ENCODE measurements at regions not wholly inside any gene's neighbourhood (a gene's known extent, or its start where the extent isn't known, plus 50 kb on each side); places are given as distances from the start of the nearest gene placed in this dataset.

DNA sequence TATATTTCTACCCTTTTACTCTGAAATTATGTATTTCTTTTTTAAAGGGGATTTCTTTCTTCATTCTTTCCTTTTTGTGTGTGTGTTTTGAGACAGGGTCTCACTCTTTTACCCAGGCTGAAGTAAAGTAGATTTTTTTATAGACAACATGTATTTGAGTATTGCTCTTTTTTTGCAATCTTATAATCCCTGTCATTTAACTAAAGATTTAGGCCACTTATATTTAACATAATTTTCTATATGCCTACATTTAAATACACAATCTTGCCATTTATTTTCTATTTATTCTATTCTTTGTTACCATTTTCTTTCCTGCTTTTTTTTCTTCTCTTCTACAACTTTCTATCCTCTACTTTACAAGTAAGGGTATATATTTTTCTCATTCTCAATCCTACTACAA is 416.0 kb upstream of the IRX2 start:
- Histone ChIP-seq H3K4me1 (ENCODE audit: insufficient read depth) (no peaks in the 10 kb centered on the region), H3K4me3 (no peak overlapping the region), H4K20me1 (replicated peaks; ENCODE audit: insufficient read depth) (no peaks in the 10 kb centered on the region), H2AFZ (no peak overlapping the region), H3K79me2 (replicated peaks; ENCODE audit: insufficient read depth) (no peaks in the 10 kb centered on the region), H3K4me2 (no peak overlapping the region), H3K9me2 (ENCODE audit: insufficient read depth) (no peaks in the 10 kb centered on the region), H3F3A (replicated peaks; ENCODE audit: low read depth) (no peaks in the 10 kb centered on the region), H3K36me3 (ENCODE audit: insufficient read depth) (peaks cover 3% of the 10 kb centered on the region; the same call in 1 of the 2 replicates), H3K27me3 (ENCODE audit: insufficient read depth) (no peaks in the 10 kb centered on the region), H3K27ac (ENCODE audit: low read depth) (no peak overlapping the region)
- no peak overlapping the region for H3K4me3 Mint-ChIP-seq
- H3K36me3 Mint-ChIP-seq (ENCODE audit: low read depth) = peaks cover 25% of the 10 kb centered on the region
- peaks cover 42% of the 10 kb centered on the region for H3K9me3 Mint-ChIP-seq
- H3K4me1 Mint-ChIP-seq = no peaks in the 10 kb centered on the region
- no peak overlapping the region for H3K27ac Mint-ChIP-seq
- TF ChIP-seq STAT1 (IDR thresholded peaks at IDR 0.05; ENCODE audit: unreplicated experiment) = no peak
- no peak for TF ChIP-seq CREB1 (CRISPR knock-in tag; IDR thresholded peaks at IDR 0.05; ENCODE audit: low read depth)
- TF ChIP-seq ZNF331 (CRISPR knock-in tag; IDR thresholded peaks at IDR 0.05; ENCODE audit: low read depth) = no peak
- TF ChIP-seq, protein P1, sequence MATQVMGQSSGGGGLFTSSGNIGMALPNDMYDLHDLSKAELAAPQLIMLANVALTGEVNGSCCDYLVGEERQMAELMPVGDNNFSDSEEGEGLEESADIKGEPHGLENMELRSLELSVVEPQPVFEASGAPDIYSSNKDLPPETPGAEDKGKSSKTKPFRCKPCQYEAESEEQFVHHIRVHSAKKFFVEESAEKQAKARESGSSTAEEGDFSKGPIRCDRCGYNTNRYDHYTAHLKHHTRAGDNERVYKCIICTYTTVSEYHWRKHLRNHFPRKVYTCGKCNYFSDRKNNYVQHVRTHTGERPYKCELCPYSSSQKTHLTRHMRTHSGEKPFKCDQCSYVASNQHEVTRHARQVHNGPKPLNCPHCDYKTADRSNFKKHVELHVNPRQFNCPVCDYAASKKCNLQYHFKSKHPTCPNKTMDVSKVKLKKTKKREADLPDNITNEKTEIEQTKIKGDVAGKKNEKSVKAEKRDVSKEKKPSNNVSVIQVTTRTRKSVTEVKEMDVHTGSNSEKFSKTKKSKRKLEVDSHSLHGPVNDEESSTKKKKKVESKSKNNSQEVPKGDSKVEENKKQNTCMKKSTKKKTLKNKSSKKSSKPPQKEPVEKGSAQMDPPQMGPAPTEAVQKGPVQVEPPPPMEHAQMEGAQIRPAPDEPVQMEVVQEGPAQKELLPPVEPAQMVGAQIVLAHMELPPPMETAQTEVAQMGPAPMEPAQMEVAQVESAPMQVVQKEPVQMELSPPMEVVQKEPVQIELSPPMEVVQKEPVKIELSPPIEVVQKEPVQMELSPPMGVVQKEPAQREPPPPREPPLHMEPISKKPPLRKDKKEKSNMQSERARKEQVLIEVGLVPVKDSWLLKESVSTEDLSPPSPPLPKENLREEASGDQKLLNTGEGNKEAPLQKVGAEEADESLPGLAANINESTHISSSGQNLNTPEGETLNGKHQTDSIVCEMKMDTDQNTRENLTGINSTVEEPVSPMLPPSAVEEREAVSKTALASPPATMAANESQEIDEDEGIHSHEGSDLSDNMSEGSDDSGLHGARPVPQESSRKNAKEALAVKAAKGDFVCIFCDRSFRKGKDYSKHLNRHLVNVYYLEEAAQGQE (IDR thresholded peaks at IDR 0.05; ENCODE audit: unreplicated experiment) = no peak
- no peak for TF ChIP-seq EZH2phosphoT487 (IDR thresholded peaks at IDR 0.05; ENCODE audit: unreplicated experiment)
- TF ChIP-seq, protein P2, sequence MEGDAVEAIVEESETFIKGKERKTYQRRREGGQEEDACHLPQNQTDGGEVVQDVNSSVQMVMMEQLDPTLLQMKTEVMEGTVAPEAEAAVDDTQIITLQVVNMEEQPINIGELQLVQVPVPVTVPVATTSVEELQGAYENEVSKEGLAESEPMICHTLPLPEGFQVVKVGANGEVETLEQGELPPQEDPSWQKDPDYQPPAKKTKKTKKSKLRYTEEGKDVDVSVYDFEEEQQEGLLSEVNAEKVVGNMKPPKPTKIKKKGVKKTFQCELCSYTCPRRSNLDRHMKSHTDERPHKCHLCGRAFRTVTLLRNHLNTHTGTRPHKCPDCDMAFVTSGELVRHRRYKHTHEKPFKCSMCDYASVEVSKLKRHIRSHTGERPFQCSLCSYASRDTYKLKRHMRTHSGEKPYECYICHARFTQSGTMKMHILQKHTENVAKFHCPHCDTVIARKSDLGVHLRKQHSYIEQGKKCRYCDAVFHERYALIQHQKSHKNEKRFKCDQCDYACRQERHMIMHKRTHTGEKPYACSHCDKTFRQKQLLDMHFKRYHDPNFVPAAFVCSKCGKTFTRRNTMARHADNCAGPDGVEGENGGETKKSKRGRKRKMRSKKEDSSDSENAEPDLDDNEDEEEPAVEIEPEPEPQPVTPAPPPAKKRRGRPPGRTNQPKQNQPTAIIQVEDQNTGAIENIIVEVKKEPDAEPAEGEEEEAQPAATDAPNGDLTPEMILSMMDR (conservative IDR thresholded peaks at IDR 0.05; ENCODE audit: low read depth in 2 of 2) = no peak
- TF ChIP-seq ZNF114 (CRISPR knock-in tag; IDR thresholded peaks at IDR 0.05) = no peak
- TF ChIP-seq ZNF462 (CRISPR knock-in tag; IDR thresholded peaks at IDR 0.05) = no peak
- TF ChIP-seq EZH2 (IDR thresholded peaks at IDR 0.05; ENCODE audit: low read depth, unreplicated experiment) = no peak
- DNase-seq (ENCODE audit: low spot score) (no peak), ATAC-seq (no peak)
- H3K27me3 Mint-ChIP-seq (ENCODE audit: insufficient read depth, low read depth, poor library complexity) = peaks cover 8% of the 10 kb centered on the region
